ENCODE measurements at regions not wholly inside any gene's neighbourhood (a gene's known extent, or its start where the extent isn't known, plus 50 kb on each side); places are given as distances from the start of the nearest gene placed in this dataset.

GRCh38 chr4:1469607-1470392 lies 63.6 kb upstream of the NKX1-1 start:
- no peaks in the 10 kb centered on the region for H3K9me3 ChIP-seq (ENCODE audit: low read depth, low read length, poor library complexity, severe bottlenecking)
- ChIA-PET CTCF (no interaction called here), POLR2A (ENCODE audit: low non-redundant PET) (no interaction called here)
- no peak overlapping the region for H3K27ac ChIP-seq (ENCODE audit: low read depth, low read length, poor library complexity, severe bottlenecking)
- no peak for DNase-seq (ENCODE audit: low spot score)
- no TSS peak for BruUV-seq (replicated peaks)
- intact Hi-C loops (cut with micrococcal nuclease; ENCODE audit: unreplicated experiment), result no loop called here
- H3K4me3 ChIP-seq (ENCODE audit: low read depth, low read length, poor library complexity, severe bottlenecking), result no peak overlapping the region
- no peaks in the 10 kb centered on the region for H3K4me1 ChIP-seq (ENCODE audit: insufficient read depth, low read length, poor library complexity, severe bottlenecking)
- peaks cover 40% of the 10 kb centered on the region for H3K27me3 ChIP-seq (replicated peaks; ENCODE audit: insufficient read depth, low read depth, low read length, poor library complexity)
- no peaks in the 10 kb centered on the region for H3K36me3 ChIP-seq (ENCODE audit: insufficient read depth, low read length, poor library complexity, severe bottlenecking)
- TF ChIP-seq EZH2 (IDR thresholded peaks at IDR 0.05; ENCODE audit: borderline replicate concordance, low read depth, low read length, poor library complexity, severe bottlenecking) (no peak), CTCF (conservative IDR thresholded peaks at IDR 0.05; ENCODE audit: low read depth, low read length) (no peak)

GRCh38 chr4:1469043-1469442 lies 62.8 kb upstream of the NKX1-1 start:
- peaks cover 47% of the 10 kb centered on the region for H3K27me3 ChIP-seq (replicated peaks; ENCODE audit: insufficient read depth, low read depth, low read length, poor library complexity)
- CTCF ChIA-PET, result no interaction called here
- no peak overlapping the region for H3K27ac ChIP-seq (ENCODE audit: low read depth, low read length, poor library complexity, severe bottlenecking)
- POLR2A ChIA-PET (ENCODE audit: low non-redundant PET), result no interaction called here
- no peaks in the 10 kb centered on the region for H3K9me3 ChIP-seq (ENCODE audit: low read depth, low read length, poor library complexity, severe bottlenecking)
- BruUV-seq (replicated peaks), result no TSS peak
- DNase-seq (ENCODE audit: low spot score), result no peak
- intact Hi-C loops (cut with micrococcal nuclease; ENCODE audit: unreplicated experiment), result no loop called here
- H3K4me1 ChIP-seq (ENCODE audit: insufficient read depth, low read length, poor library complexity, severe bottlenecking), result no peaks in the 10 kb centered on the region
- no peak overlapping the region for H3K4me3 ChIP-seq (ENCODE audit: low read depth, low read length, poor library complexity, severe bottlenecking)
- TF ChIP-seq EZH2 (IDR thresholded peaks at IDR 0.05; ENCODE audit: borderline replicate concordance, low read depth, low read length, poor library complexity, severe bottlenecking) (no peak), CTCF (conservative IDR thresholded peaks at IDR 0.05; ENCODE audit: low read depth, low read length) (no peak)
- no peaks in the 10 kb centered on the region for H3K36me3 ChIP-seq (ENCODE audit: insufficient read depth, low read length, poor library complexity, severe bottlenecking)

- ChIA-PET POLR2A (ENCODE audit: low non-redundant PET) (no interaction called here), CTCF (no interaction called here)
- Histone ChIP-seq H3K4me1 (ENCODE audit: insufficient read depth, low read length, poor library complexity, severe bottlenecking) (no peaks in the 10 kb centered on the region), H3K9me3 (ENCODE audit: low read depth, low read length, poor library complexity, severe bottlenecking) (no peaks in the 10 kb centered on the region), H3K4me3 (ENCODE audit: low read depth, low read length, poor library complexity, severe bottlenecking) (no peak overlapping the region), H3K36me3 (ENCODE audit: insufficient read depth, low read length, poor library complexity, severe bottlenecking) (no peaks in the 10 kb centered on the region), H3K27me3 (replicated peaks; ENCODE audit: insufficient read depth, low read depth, low read length, poor library complexity) (peaks cover 54% of the 10 kb centered on the region), H3K27ac (ENCODE audit: low read depth, low read length, poor library complexity, severe bottlenecking) (no peak overlapping the region)
- BruUV-seq (replicated peaks), result no TSS peak
- intact Hi-C loops (cut with micrococcal nuclease; ENCODE audit: unreplicated experiment), result no loop called here
- no peak for TF ChIP-seq EZH2 (IDR thresholded peaks at IDR 0.05; ENCODE audit: borderline replicate concordance, low read depth, low read length, poor library complexity, severe bottlenecking)
- no peak for TF ChIP-seq CTCF (conservative IDR thresholded peaks at IDR 0.05; ENCODE audit: low read depth, low read length)
- no peak for DNase-seq (ENCODE audit: low spot score)
Measured at GRCh38 chr4:1467581-1468458, 61.6 kb upstream of the NKX1-1 start.

Measured in A673 (cell line).